HG02870 (cell line): ENCODE measurements at regions not wholly inside any gene's neighbourhood (a gene's known extent, or its start where the extent isn't known, plus 50 kb on each side); places are given as distances from the start of the nearest gene placed in this dataset.
"Not testable (repeated sequence)": the region's sequence is repeated elsewhere in the genome, so short reads cannot be mapped to it uniquely, and the experiment has no call there.

Experiments
- ATAC-seq: cut with Tn5 transposase; IDR thresholded peaks from one replicate; pipeline ENCODE4 v1.9.1; 2021; ENCODE audit warnings: mild to moderate bottlenecking, moderate library complexity; ENCODE audit not compliant: unreplicated experiment

- no peak for ATAC-seq
Observed at GRCh38 chr6:167661552-167662044, 165.1 kb upstream of the AFDN start.

GRCh38 chr6:167662075-167662880, 164.4 kb upstream of the AFDN start:
- ATAC-seq = no peak

GRCh38 chr6:167662881-167663205, 163.9 kb upstream of the AFDN start:
- no peak for ATAC-seq

GRCh38 chr6:167663316-167663715, 163.4 kb upstream of the AFDN start:
- ATAC-seq = no peak

GRCh38 chr6:167663784-167664443, 162.8 kb upstream of the AFDN start:
- ATAC-seq = no peak

GRCh38 chr6:167664678-167665660, 161.7 kb upstream of the AFDN start:
- ATAC-seq = no peak

GRCh38 chr6:167665698-167666330, 160.9 kb upstream of the AFDN start:
- no peak for ATAC-seq

- ATAC-seq = no peak
Observed at GRCh38 chr6:167666571-167667203, 160.0 kb upstream of the AFDN start.

GRCh38 chr6:167667204-167668018, 159.3 kb upstream of the AFDN start:
- no peak for ATAC-seq

- ATAC-seq = no peak
Observed at GRCh38 chr6:167668019-167668753, 158.5 kb upstream of the AFDN start.

GRCh38 chr6:167668754-167669552, 157.8 kb upstream of the AFDN start:
- no peak for ATAC-seq

- ATAC-seq = no peak
Observed at GRCh38 chr6:167669553-167669849, 157.2 kb upstream of the AFDN start.

GRCh38 chr6:167669870-167670802, 156.6 kb upstream of the AFDN start:
- ATAC-seq = no peak

- no peak for ATAC-seq
Observed at GRCh38 chr6:167670938-167671338, 155.8 kb upstream of the AFDN start.

GRCh38 chr6:167671379-167671976, 155.2 kb upstream of the AFDN start:
- ATAC-seq = not testable (repeated sequence)

GRCh38 chr6:167671977-167672687, 154.6 kb upstream of the AFDN start:
- ATAC-seq = no peak
